ENCODE measurements at regions not wholly inside any gene's neighbourhood (a gene's known extent, or its start where the extent isn't known, plus 50 kb on each side); places are given as distances from the start of the nearest gene placed in this dataset.

DNA sequence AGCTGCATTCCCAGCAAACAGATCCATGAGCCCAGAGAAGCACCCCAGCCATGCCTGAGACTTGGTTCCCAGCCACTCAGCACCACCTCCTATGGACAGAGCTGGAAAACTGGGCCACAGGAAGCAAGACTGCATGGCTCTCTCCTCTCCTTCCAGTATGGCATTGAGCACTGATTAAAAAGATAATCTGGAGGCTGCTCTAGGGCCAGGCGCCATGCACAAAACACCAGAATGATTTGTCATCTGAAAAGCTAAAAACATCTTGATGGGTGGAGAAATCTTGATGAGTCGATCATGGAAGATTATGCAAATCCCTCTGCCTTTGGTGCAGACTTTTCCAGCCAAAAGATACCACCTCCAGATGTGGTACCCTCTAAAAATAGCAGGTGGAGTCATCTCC, 62.7 kb upstream of the MRPS22 start:
- TF ChIP-seq, protein P1, sequence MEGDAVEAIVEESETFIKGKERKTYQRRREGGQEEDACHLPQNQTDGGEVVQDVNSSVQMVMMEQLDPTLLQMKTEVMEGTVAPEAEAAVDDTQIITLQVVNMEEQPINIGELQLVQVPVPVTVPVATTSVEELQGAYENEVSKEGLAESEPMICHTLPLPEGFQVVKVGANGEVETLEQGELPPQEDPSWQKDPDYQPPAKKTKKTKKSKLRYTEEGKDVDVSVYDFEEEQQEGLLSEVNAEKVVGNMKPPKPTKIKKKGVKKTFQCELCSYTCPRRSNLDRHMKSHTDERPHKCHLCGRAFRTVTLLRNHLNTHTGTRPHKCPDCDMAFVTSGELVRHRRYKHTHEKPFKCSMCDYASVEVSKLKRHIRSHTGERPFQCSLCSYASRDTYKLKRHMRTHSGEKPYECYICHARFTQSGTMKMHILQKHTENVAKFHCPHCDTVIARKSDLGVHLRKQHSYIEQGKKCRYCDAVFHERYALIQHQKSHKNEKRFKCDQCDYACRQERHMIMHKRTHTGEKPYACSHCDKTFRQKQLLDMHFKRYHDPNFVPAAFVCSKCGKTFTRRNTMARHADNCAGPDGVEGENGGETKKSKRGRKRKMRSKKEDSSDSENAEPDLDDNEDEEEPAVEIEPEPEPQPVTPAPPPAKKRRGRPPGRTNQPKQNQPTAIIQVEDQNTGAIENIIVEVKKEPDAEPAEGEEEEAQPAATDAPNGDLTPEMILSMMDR (conservative IDR thresholded peaks at IDR 0.05; ENCODE audit: low read depth, low read length) = no peak
- no peak for TF ChIP-seq EZH2phosphoT487 (IDR thresholded peaks at IDR 0.05; ENCODE audit: borderline replicate concordance, low read length)
